SU-DHL-6 (cell line): ENCODE measurements at regions not wholly inside any gene's neighbourhood (a gene's known extent, or its start where the extent isn't known, plus 50 kb on each side); places are given as distances from the start of the nearest gene placed in this dataset.

Source experiments
- H2AFZ ChIP-seq: fragments of 200-600 bp; sonication (generic); 2 replicates; pipeline ENCODE4 v1.6.1; 2014; ENCODE audit warnings: low read depth, mild to moderate bottlenecking, moderate library complexity, mixed read lengths, antibody characterized with exemption, low read length; ENCODE audit not compliant: severe bottlenecking
- H3F3A ChIP-seq: fragments of 200-600 bp; shearing (Covaris generic); 2 replicates; pipeline ENCODE4 v1.6.0; 2016; ENCODE audit warnings: antibody characterized with exemption, mild to moderate bottlenecking; ENCODE audit not compliant: insufficient read depth
- H3K27ac ChIP-seq: fragments of 200-600 bp; sonication (generic); 2 replicates; pipeline ENCODE4 v1.5.1; 2016; ENCODE audit warnings: low read depth, mild to moderate bottlenecking, low read length, moderate library complexity, mixed read lengths
- H3K27me3 ChIP-seq: fragments of 200-600 bp; sonication (generic), shearing (Covaris generic); 2 replicates; pipeline ENCODE4 v1.6.0; 2014; ENCODE audit warnings: mild to moderate bottlenecking, low read length
- H3K36me3 ChIP-seq: fragments of 200-600 bp; sonication (generic); 2 replicates; pipeline ENCODE4 v1.6.1; 2014; ENCODE audit warnings: mild to moderate bottlenecking, low read length, mixed read lengths
- H3K4me2 ChIP-seq: fragments of 300-600, 200-600 bp; shearing (Covaris generic), sonication (generic); 2 replicates; pipeline ENCODE4 v1.6.0; 2014; ENCODE audit warnings: low read length, low read depth, mild to moderate bottlenecking; ENCODE audit not compliant: poor library complexity, severe bottlenecking
- H3K4me3 ChIP-seq: fragments of 200-600 bp; sonication (generic); 2 replicates; pipeline ENCODE4 v1.5.1; 2014; ENCODE audit warnings: antibody characterized with exemption, low read length, mild to moderate bottlenecking, mixed read lengths; ENCODE audit not compliant: insufficient read depth, poor library complexity, severe bottlenecking
- H3K79me2 ChIP-seq: fragments of 200-600 bp; sonication (generic); 2 replicates; pipeline ENCODE4 v1.6.1; 2014; ENCODE audit warnings: mild to moderate bottlenecking, low read length, moderate library complexity; ENCODE audit not compliant: insufficient read depth
- H3K9ac ChIP-seq: fragments of 200-600 bp; sonication (generic); 2 replicates; pipeline ENCODE4 v1.7.0; 2014; ENCODE audit warnings: mild to moderate bottlenecking, low read length
- H3K9me2 ChIP-seq: fragments of 200-600 bp; sonication (generic); replicated peaks from 2 replicates; pipeline ENCODE4 v1.6.1; 2014; ENCODE audit warnings: low read length; ENCODE audit not compliant: insufficient read depth
- H3K9me3 ChIP-seq: fragments of 200-600 bp; sonication (generic); 2 replicates; pipeline ENCODE4 v1.6.1; 2014; ENCODE audit warnings: low read length, mixed read lengths; ENCODE audit not compliant: insufficient read depth
- H4K20me1 ChIP-seq: fragments of 200-600 bp; sonication (generic); 2 replicates; pipeline ENCODE4 v1.6.1; 2014; ENCODE audit warnings: low read depth, mild to moderate bottlenecking, antibody characterized with exemption, low read length, moderate library complexity, mixed read lengths
- CTCF ChIP-seq: fragments of 200-600 bp; sonication (generic); IDR thresholded peaks from one replicate; pipeline ENCODE4 v1.5.1; 2017; ENCODE audit warnings: antibody characterized with exemption, mild to moderate bottlenecking, low read length, moderate library complexity; ENCODE audit not compliant: insufficient read depth, poor library complexity, severe bottlenecking
- EZH2phosphoT487 ChIP-seq: fragments of 200-600 bp; sonication (generic), shearing (Covaris generic); conservative IDR thresholded peaks from 2 replicates; pipeline ENCODE4 v1.6.1; 2018; ENCODE audit warnings: mild to moderate bottlenecking, antibody characterized with exemption, low read length, moderate library complexity, mixed read lengths

GRCh38 chr10:130713135-130713534 lies 576.9 kb downstream of the GLRX3 start:
- no peak overlapping the region for H3K4me2 ChIP-seq
- TF ChIP-seq EZH2phosphoT487 (no peak), CTCF (no peak)
- H3K9ac ChIP-seq: no peak overlapping the region
- no peak overlapping the region for H2AFZ ChIP-seq
- H3K4me3 ChIP-seq: no peak overlapping the region
- H3K27me3 ChIP-seq: no peaks in the 10 kb centered on the region
- H3K36me3 ChIP-seq: no peaks in the 10 kb centered on the region
- H3K27ac ChIP-seq: no peak overlapping the region
- H3K9me3 ChIP-seq: no peaks in the 10 kb centered on the region
- no peaks in the 10 kb centered on the region for H3K79me2 ChIP-seq
- H4K20me1 ChIP-seq: no peaks in the 10 kb centered on the region
- no peaks in the 10 kb centered on the region for H3K9me2 ChIP-seq
- H3F3A ChIP-seq: no peaks in the 10 kb centered on the region

DNA sequence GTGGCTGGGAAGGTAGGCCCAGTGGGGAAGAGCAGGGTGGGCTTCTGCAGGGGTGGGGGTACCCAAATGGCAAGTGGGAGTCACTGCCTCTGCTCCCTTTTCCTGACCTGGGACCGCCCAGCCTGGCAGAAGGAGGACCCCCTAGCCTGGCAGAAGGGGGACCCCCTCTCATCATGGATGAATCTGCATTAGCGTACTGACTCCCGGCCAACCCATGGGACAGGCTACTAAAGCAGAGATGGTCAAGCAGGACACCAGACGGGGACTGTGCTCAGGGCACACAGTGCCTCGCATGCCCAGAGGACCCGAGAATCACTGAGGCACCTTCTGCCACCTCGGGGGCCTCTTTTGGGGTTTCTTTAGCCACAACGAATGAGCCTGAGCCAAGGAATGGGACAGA lies 577.5 kb downstream of the GLRX3 start:
- Histone ChIP-seq H4K20me1 (no peaks in the 10 kb centered on the region), H3K9me2 (no peaks in the 10 kb centered on the region), H3K9ac (no peak overlapping the region), H3K4me2 (no peak overlapping the region), H2AFZ (no peak overlapping the region), H3K9me3 (no peaks in the 10 kb centered on the region), H3K79me2 (no peaks in the 10 kb centered on the region), H3F3A (no peaks in the 10 kb centered on the region), H3K27me3 (no peaks in the 10 kb centered on the region), H3K4me3 (no peak overlapping the region), H3K36me3 (no peaks in the 10 kb centered on the region), H3K27ac (no peak overlapping the region)
- no peak for TF ChIP-seq EZH2phosphoT487
- TF ChIP-seq CTCF: no peak

GRCh38 chr10:130714742-130715467 lies 578.7 kb downstream of the GLRX3 start:
- Histone ChIP-seq H3K36me3 (no peaks in the 10 kb centered on the region), H4K20me1 (no peaks in the 10 kb centered on the region), H3K4me2 (no peak overlapping the region), H3K4me3 (no peak overlapping the region), H3F3A (no peaks in the 10 kb centered on the region), H3K27me3 (no peaks in the 10 kb centered on the region), H3K9me3 (no peaks in the 10 kb centered on the region), H3K27ac (no peak overlapping the region), H3K79me2 (no peaks in the 10 kb centered on the region), H3K9ac (no peak overlapping the region), H2AFZ (no peak overlapping the region), H3K9me2 (no peaks in the 10 kb centered on the region)
- TF ChIP-seq CTCF (no peak), EZH2phosphoT487 (no peak)
